B cell (primary cell): ENCODE measurements at regions not wholly inside any gene's neighbourhood (a gene's known extent, or its start where the extent isn't known, plus 50 kb on each side); places are given as distances from the start of the nearest gene placed in this dataset.

Experiments used
- ATAC-seq: fragments of 200-7000 bp; cut with Tn5 transposase; one replicate; pipeline ENCODE4 v1.10.0; 2021; ENCODE audit warnings: low read depth, mild to moderate bottlenecking, moderate number of reproducible peaks, moderate library complexity
- CTCF ChIA-PET: fragments of 350-600 bp; sonication (Branson Sonifier 250); formaldehyde crosslinking; loops from one replicate; lab custom pipeline; 2021; ENCODE audit warnings: antibody characterized with exemption, inconsistent platforms; lab: Charles Lee
- POLR2A ChIA-PET: fragments of 350-600 bp; sonication (Branson Sonifier 250); formaldehyde crosslinking; loops from one replicate; lab custom pipeline; 2021; ENCODE audit warnings: antibody characterized with exemption; lab: Charles Lee
- DNase-seq: peaks from one replicate; pipeline ENCODE4 v3.0.0; 2013
- H2AFZ ChIP-seq: 2 replicates; pipeline ENCODE4 v1.6.1; 2012; ENCODE audit warnings: mild to moderate bottlenecking, low read depth, low read length; ENCODE audit not compliant: insufficient read depth, poor library complexity, severe bottlenecking
- H3K27ac ChIP-seq, 2 donors: 1 replicate in 1 of 2; 2 replicates in 1 of 2; pipeline ENCODE4 v1.5.1; 2012 to 2013; ENCODE audit warnings: low read length in 2 of 2, mild to moderate bottlenecking in 2 of 2, moderate library complexity in 1 of 2
- H3K27me3 ChIP-seq, 4 experiments: fragments of 200-600 bp in 1 of 4; sonication (generic) in 1 of 4; replicated peaks in 1 of 4; 1 replicate in 2 of 4; 2 replicates in 2 of 4; pipeline versions ENCODE4 v1.6.1 to v1.7.0; 2013 to 2016; ENCODE audit warnings: low read length in 3 of 4, mild to moderate bottlenecking in 2 of 4, mixed read lengths in 1 of 4, moderate library complexity in 1 of 4; ENCODE audit not compliant: insufficient read depth in 4 of 4, control insufficient read depth in 3 of 4; ENCODE audit errors: control extremely low read depth in 1 of 4
- H3K36me3 ChIP-seq, 2 experiments: replicated peaks in 1 of 2; 1 replicate in 1 of 2; 2 replicates in 1 of 2; pipeline versions ENCODE4 v1.6.1 to v1.7.1; 2013; ENCODE audit warnings: low read length in 1 of 2; ENCODE audit not compliant: insufficient read depth in 2 of 2, control insufficient read depth in 1 of 2; ENCODE audit errors: control extremely low read depth in 1 of 2, extremely low read depth in 1 of 2
- H3K4me1 ChIP-seq, 2 donors: fragments of 200-600 bp in 1 of 2; sonication (generic) in 1 of 2; 1 replicate in 1 of 2; 2 replicates in 1 of 2; pipeline versions ENCODE4 v1.5.1 to v1.6.1; 2013 to 2017; ENCODE audit warnings: low read length in 2 of 2; ENCODE audit not compliant: control insufficient read depth in 2 of 2, insufficient read depth in 2 of 2
- H3K4me2 ChIP-seq: replicated peaks from 2 replicates; pipeline ENCODE3; 2012; ENCODE audit warnings: mild to moderate bottlenecking, low read depth, low read length; ENCODE audit not compliant: poor library complexity, severe bottlenecking
- H3K4me3 ChIP-seq, 5 experiments: fragments of 200-600 bp in 1 of 5; sonication (generic) in 1 of 5; 1 replicate in 3 of 5; 2 replicates in 2 of 5; pipeline versions ENCODE4 v1.5.1 to v1.7.0; 2011 to 2016; ENCODE audit warnings: low read length in 4 of 5, mild to moderate bottlenecking in 4 of 5, low read depth in 2 of 5, control low read depth in 1 of 5, moderate library complexity in 1 of 5; ENCODE audit not compliant: insufficient read depth in 1 of 5; ENCODE audit errors: control extremely low read depth in 1 of 5, extremely low read depth in 1 of 5
- H3K79me2 ChIP-seq: fragments of 200-600 bp; sonication (generic); one replicate; pipeline ENCODE4 v1.6.0; 2016; ENCODE audit warnings: low read length; ENCODE audit not compliant: control insufficient read depth, insufficient read depth
- H3K9ac ChIP-seq: fragments of 200-600 bp; sonication (generic); 2 replicates; pipeline ENCODE4 v1.6.1; 2017; ENCODE audit warnings: mild to moderate bottlenecking, low read length, moderate library complexity
- H3K9me3 ChIP-seq, 3 donors: one replicate each; pipeline versions ENCODE4 v1.6.1 to v1.7.1; 2013; ENCODE audit warnings: low read length in 2 of 3; ENCODE audit not compliant: control insufficient read depth in 2 of 3, insufficient read depth in 1 of 3; ENCODE audit errors: control extremely low read depth in 1 of 3
- H4K20me1 ChIP-seq: 2 replicates; pipeline ENCODE4 v1.6.0; 2012; ENCODE audit warnings: mild to moderate bottlenecking, low read length; ENCODE audit not compliant: insufficient read depth, control insufficient read depth, poor library complexity, severe bottlenecking
- H3K27ac Mint-ChIP-seq: one replicate; pipeline ENCODE4 v1.8.0; 2021; ENCODE audit warnings: mixed read lengths
- H3K27me3 Mint-ChIP-seq: one replicate; pipeline ENCODE4 v1.8.0; 2021; ENCODE audit warnings: mixed read lengths
- H3K4me1 Mint-ChIP-seq: one replicate; pipeline ENCODE4 v1.8.0; 2021; ENCODE audit warnings: mixed read lengths
- H3K4me3 Mint-ChIP-seq: one replicate; pipeline ENCODE4 v1.8.0; 2021; ENCODE audit warnings: mixed read lengths
- H3K9me3 Mint-ChIP-seq: one replicate; pipeline ENCODE4 v1.8.0; 2022; ENCODE audit warnings: mixed read lengths; ENCODE audit not compliant: insufficient read depth
- CTCF ChIP-seq: fragments of 200-600 bp; IDR thresholded peaks from one replicate; pipeline ENCODE4 v1.8.0; 2022; ENCODE audit warnings: antibody characterized with exemption, mild to moderate bottlenecking
- EZH2 ChIP-seq: IDR thresholded peaks from 2 replicates; pipeline ENCODE4 v1.6.1; 2012; ENCODE audit warnings: borderline replicate concordance, low read depth, mild to moderate bottlenecking, moderate library complexity, low read length; ENCODE audit not compliant: insufficient read depth, poor library complexity, severe bottlenecking
- WGBS: methylation state at CpG from one replicate; pipeline ENCODE4 v1.1.5; 2013; ENCODE audit warnings: missing lambda C conversion rate; ENCODE audit not compliant: insufficient coverage; 5-methylcytosine and 5-hydroxymethylcytosine counted together
- intact Hi-C: fragments of 100-400 bp; cut with micrococcal nuclease; formaldehyde crosslinking; loops from one replicate; pipeline ENCODE4 v1.10.0; 2022

GRCh38 chr7:42494199-42494710, 257.2 kb upstream of the GLI3 start:
- POLR2A ChIA-PET: no interaction called here
- no peak for DNase-seq
- H2AFZ ChIP-seq: no peak overlapping the region
- Mint-ChIP-seq H3K27me3 (peaks cover 26% of the 10 kb centered on the region), H3K4me1 (no peaks in the 10 kb centered on the region), H3K9me3 (no peaks in the 10 kb centered on the region), H3K27ac (no peak overlapping the region), H3K4me3 (no peak overlapping the region)
- H3K4me2 ChIP-seq: no peak overlapping the region
- no peaks in the 10 kb centered on the region for H3K79me2 ChIP-seq
- CTCF ChIA-PET: no interaction called here
- TF ChIP-seq EZH2 (no peak), CTCF (no peak)
- 100% methylated on average over 1 of the region's 5 CpGs for WGBS
- no peaks in the 10 kb centered on the region for H3K9me3 ChIP-seq
- no peaks in the 10 kb centered on the region for H3K4me1 ChIP-seq
- intact Hi-C loops: no loop called here
- no peak for ATAC-seq
- H3K27me3 ChIP-seq: peaks cover 0 to 3% (median 0%) of the 10 kb centered on the region in 4 experiments
- no peak overlapping the region for H3K27ac ChIP-seq
- H3K4me3 ChIP-seq: no peak overlapping the region
- H3K9ac ChIP-seq: no peak overlapping the region
- H4K20me1 ChIP-seq: no peaks in the 10 kb centered on the region
- no peaks in the 10 kb centered on the region for H3K36me3 ChIP-seq

GRCh38 chr7:42493436-42494198, 256.6 kb upstream of the GLI3 start:
- H3K4me3 Mint-ChIP-seq: no peak overlapping the region
- Histone ChIP-seq H3K79me2 (no peaks in the 10 kb centered on the region), H4K20me1 (no peaks in the 10 kb centered on the region), H3K27ac (no peak overlapping the region), H2AFZ (no peak overlapping the region), H3K4me1 (no peaks in the 10 kb centered on the region), H3K9ac (no peak overlapping the region), H3K27me3 (peaks cover 0 to 3% (median 0%) of the 10 kb centered on the region in 4 experiments), H3K9me3 (no peaks in the 10 kb centered on the region), H3K36me3 (no peaks in the 10 kb centered on the region), H3K4me2 (no peak overlapping the region), H3K4me3 (no peak overlapping the region)
- DNase-seq (no peak), ATAC-seq (no peak)
- POLR2A ChIA-PET: no interaction called here
- H3K9me3 Mint-ChIP-seq: no peaks in the 10 kb centered on the region
- no peak for TF ChIP-seq CTCF
- TF ChIP-seq EZH2: no peak
- CTCF ChIA-PET: no interaction called here
- peaks cover 24% of the 10 kb centered on the region for H3K27me3 Mint-ChIP-seq
- H3K27ac Mint-ChIP-seq: no peak overlapping the region
- H3K4me1 Mint-ChIP-seq: no peaks in the 10 kb centered on the region
- WGBS: 5% methylated on average over 27 of the region's 29 CpGs
- intact Hi-C loops: no loop called here
